22Rv1 (cell line): ENCODE measurements at regions not wholly inside any gene's neighbourhood (a gene's known extent, or its start where the extent isn't known, plus 50 kb on each side); places are given as distances from the start of the nearest gene placed in this dataset.

Source experiments
- ZFX ChIP-seq: fragments of 450-650 bp; IDR thresholded peaks from 2 replicates; pipeline ENCODE4 v1.6.1; 2017; ENCODE audit warnings: antibody characterized with exemption, borderline replicate concordance
- TF ChIP-seq, protein P1 (sequence below): fragments of 450-650 bp; IDR thresholded peaks from 2 replicates; pipeline ENCODE4 v1.5.1; 2017; ENCODE audit warnings: mild to moderate bottlenecking

GRCh38 chr21:35274923-35275322, 225.8 kb upstream of the RUNX1 start:
- TF ChIP-seq, protein P1, sequence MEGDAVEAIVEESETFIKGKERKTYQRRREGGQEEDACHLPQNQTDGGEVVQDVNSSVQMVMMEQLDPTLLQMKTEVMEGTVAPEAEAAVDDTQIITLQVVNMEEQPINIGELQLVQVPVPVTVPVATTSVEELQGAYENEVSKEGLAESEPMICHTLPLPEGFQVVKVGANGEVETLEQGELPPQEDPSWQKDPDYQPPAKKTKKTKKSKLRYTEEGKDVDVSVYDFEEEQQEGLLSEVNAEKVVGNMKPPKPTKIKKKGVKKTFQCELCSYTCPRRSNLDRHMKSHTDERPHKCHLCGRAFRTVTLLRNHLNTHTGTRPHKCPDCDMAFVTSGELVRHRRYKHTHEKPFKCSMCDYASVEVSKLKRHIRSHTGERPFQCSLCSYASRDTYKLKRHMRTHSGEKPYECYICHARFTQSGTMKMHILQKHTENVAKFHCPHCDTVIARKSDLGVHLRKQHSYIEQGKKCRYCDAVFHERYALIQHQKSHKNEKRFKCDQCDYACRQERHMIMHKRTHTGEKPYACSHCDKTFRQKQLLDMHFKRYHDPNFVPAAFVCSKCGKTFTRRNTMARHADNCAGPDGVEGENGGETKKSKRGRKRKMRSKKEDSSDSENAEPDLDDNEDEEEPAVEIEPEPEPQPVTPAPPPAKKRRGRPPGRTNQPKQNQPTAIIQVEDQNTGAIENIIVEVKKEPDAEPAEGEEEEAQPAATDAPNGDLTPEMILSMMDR: no peak
- TF ChIP-seq ZFX: no peak
